Endothelial cell of umbilical vein (primary cell): ENCODE measurements at regions not wholly inside any gene's neighbourhood (a gene's known extent, or its start where the extent isn't known, plus 50 kb on each side); places are given as distances from the start of the nearest gene placed in this dataset.

Experiments used
- BruUV-seq: library from RNA; stranded (reverse); fragments of 400-500 nt; replicated peaks from 2 replicates; lab custom pipeline; 2021; lab: Mats Ljungman, UMichigan
- CTCF ChIA-PET: fragments of 300-600, 350-600 bp; sonication (Branson Sonifier 250); formaldehyde crosslinking; loops from one replicate; lab custom pipeline; 2021; ENCODE audit warnings: antibody characterized with exemption, inconsistent platforms; lab: Charles Lee
- POLR2A ChIA-PET: fragments of 300-600, 350-600 bp; sonication (Branson Sonifier 250); formaldehyde crosslinking; loops from one replicate; lab custom pipeline; 2021; ENCODE audit warnings: antibody characterized with exemption, inconsistent platforms; lab: Charles Lee
- DNase-seq: peaks from one replicate; pipeline ENCODE4 v3.0.0-alpha.2; 2011; ENCODE audit warnings: low read depth, low spot score
- FAIRE-seq: peaks from 2 replicates; lab custom pipeline; 2011; peaks lifted over from hg19 to GRCh38; lab: Jason Lieb, UNC
- H2AFZ ChIP-seq: 2 replicates; pipeline ENCODE4 v1.6.0; 2012; ENCODE audit warnings: low read depth, low read length, control low read depth, inconsistent platforms
- H3K27ac ChIP-seq: 2 replicates; pipeline ENCODE4 v1.5.1; 2011; ENCODE audit warnings: low read depth, mild to moderate bottlenecking, control low read depth, low read length, moderate library complexity; ENCODE audit not compliant: insufficient read depth
- H3K27me3 ChIP-seq, 2 experiments: 2 replicates each; pipeline versions ENCODE4 v1.6.0 to v1.6.1; 2011; ENCODE audit warnings: low read length in 2 of 2, mixed read lengths in 1 of 2; ENCODE audit not compliant: control insufficient read depth in 2 of 2, insufficient read depth in 2 of 2
- H3K36me3 ChIP-seq, 2 experiments: 2 replicates in 1 of 2; 3 replicates in 1 of 2; pipeline ENCODE4 v1.5.1; 2011; ENCODE audit warnings: low read length in 2 of 2, mild to moderate bottlenecking in 1 of 2, moderate library complexity in 1 of 2; ENCODE audit not compliant: control insufficient read depth in 2 of 2, insufficient read depth in 2 of 2; ENCODE audit errors: extremely low read depth in 1 of 2
- H3K4me1 ChIP-seq: 3 replicates; pipeline ENCODE4 v1.5.1; 2011; ENCODE audit warnings: mild to moderate bottlenecking, low read length; ENCODE audit not compliant: control insufficient read depth, insufficient read depth; ENCODE audit errors: extremely low read depth
- H3K4me2 ChIP-seq: 2 replicates; pipeline ENCODE4 v1.6.1; 2011; ENCODE audit warnings: low read length, control low read depth, mixed read lengths; ENCODE audit not compliant: insufficient read depth
- H3K4me3 ChIP-seq, 3 experiments: fragments of 200-600 bp in 1 of 3; sonication (generic), shearing (Covaris generic) in 1 of 3; replicated peaks in 1 of 3; 2 replicates each; pipeline ENCODE4 v1.5.1; 2011 to 2016; ENCODE audit warnings: control low read depth in 3 of 3, low read length in 3 of 3, mild to moderate bottlenecking in 2 of 3, inconsistent platforms in 1 of 3, low read depth in 1 of 3, moderate library complexity in 1 of 3; ENCODE audit not compliant: insufficient read depth in 1 of 3
- H3K79me2 ChIP-seq: 2 replicates; pipeline ENCODE4 v1.6.0; 2012; ENCODE audit warnings: low read length, inconsistent platforms; ENCODE audit not compliant: control insufficient read depth, insufficient read depth
- H3K9ac ChIP-seq: replicated peaks from 2 replicates; pipeline ENCODE3; 2011; ENCODE audit warnings: low read length, control low read depth; ENCODE audit not compliant: insufficient read depth; ENCODE audit errors: extremely low read depth
- H3K9me1 ChIP-seq: replicated peaks from 3 replicates; pipeline ENCODE4 v1.6.0; 2011; ENCODE audit warnings: mild to moderate bottlenecking, low read length; ENCODE audit not compliant: control insufficient read depth, insufficient read depth; ENCODE audit errors: extremely low read depth
- H3K9me3 ChIP-seq: replicated peaks from 2 replicates; pipeline ENCODE4 v1.5.1; 2012; ENCODE audit warnings: low read length, inconsistent platforms; ENCODE audit not compliant: control insufficient read depth, insufficient read depth
- H4K20me1 ChIP-seq: replicated peaks from 2 replicates; pipeline ENCODE3; 2011; ENCODE audit warnings: mild to moderate bottlenecking, low read length; ENCODE audit not compliant: control insufficient read depth, insufficient read depth; ENCODE audit errors: extremely low read depth
- CTCF ChIP-seq, 2 donors: IDR thresholded peaks; 1 replicate in 1 of 2; 2 replicates in 1 of 2; pipeline ENCODE4 v1.5.1; 2011; ENCODE audit warnings: low read length in 2 of 2, mild to moderate bottlenecking in 2 of 2, moderate library complexity in 2 of 2, control low read depth in 1 of 2, inconsistent platforms in 1 of 2, low read depth in 1 of 2; ENCODE audit not compliant: insufficient read depth in 1 of 2; ENCODE audit errors: extremely low read depth in 1 of 2
- EZH2 ChIP-seq: IDR thresholded peaks from 2 replicates; pipeline ENCODE4 v1.6.1; 2012; ENCODE audit warnings: borderline replicate concordance, low read depth, mild to moderate bottlenecking, moderate library complexity, low read length, inconsistent platforms; ENCODE audit not compliant: severe bottlenecking
- FOS ChIP-seq: IDR thresholded peaks from 2 replicates; pipeline ENCODE4 v1.6.1; 2011; ENCODE audit warnings: mild to moderate bottlenecking, low read length, moderate library complexity, borderline replicate concordance; ENCODE audit not compliant: insufficient read depth
- GATA2 ChIP-seq: IDR thresholded peaks from 2 replicates; pipeline ENCODE4 v1.7.0; 2011; ENCODE audit warnings: low read depth, mild to moderate bottlenecking, moderate library complexity, mixed read lengths, low read length; ENCODE audit not compliant: insufficient read length, insufficient read depth
- JUN ChIP-seq: IDR thresholded peaks from 2 replicates; pipeline ENCODE4 v1.6.1; 2011; ENCODE audit warnings: borderline replicate concordance, low read depth; ENCODE audit not compliant: insufficient read length, insufficient read depth
- MYC ChIP-seq: IDR thresholded peaks from one replicate; pipeline ENCODE4 v1.6.1; 2011; ENCODE audit warnings: mild to moderate bottlenecking, low read depth, low read length
- POLR2A ChIP-seq: IDR thresholded peaks from 2 replicates; pipeline ENCODE4 v1.6.1; 2012; ENCODE audit warnings: low read depth, mild to moderate bottlenecking, control low read depth, low read length
- POLR2AphosphoS5 ChIP-seq: IDR thresholded peaks from 2 replicates; pipeline ENCODE4 v1.6.1; 2012; ENCODE audit warnings: low read depth, mild to moderate bottlenecking, control low read depth, low read length, moderate library complexity; ENCODE audit not compliant: insufficient read depth
- dilution Hi-C: fragments of 300-500 bp; cut with MboI; formaldehyde crosslinking; loops from one replicate; pipeline ENCODE4 v1.15.0; 2019; ENCODE audit warnings: low sequenced_read_pairs; ENCODE audit not compliant: extremely low pct_ligation_motif_present
- intact Hi-C: fragments of 100-400 bp; cut with micrococcal nuclease; formaldehyde crosslinking; loops from one replicate; pipeline ENCODE4 v1.10.0; 2022
- TF ChIP-seq, protein P1 (sequence below): IDR thresholded peaks from 2 replicates; pipeline ENCODE4 v1.6.1; 2011; ENCODE audit not compliant: insufficient read depth, insufficient read length

DNA sequence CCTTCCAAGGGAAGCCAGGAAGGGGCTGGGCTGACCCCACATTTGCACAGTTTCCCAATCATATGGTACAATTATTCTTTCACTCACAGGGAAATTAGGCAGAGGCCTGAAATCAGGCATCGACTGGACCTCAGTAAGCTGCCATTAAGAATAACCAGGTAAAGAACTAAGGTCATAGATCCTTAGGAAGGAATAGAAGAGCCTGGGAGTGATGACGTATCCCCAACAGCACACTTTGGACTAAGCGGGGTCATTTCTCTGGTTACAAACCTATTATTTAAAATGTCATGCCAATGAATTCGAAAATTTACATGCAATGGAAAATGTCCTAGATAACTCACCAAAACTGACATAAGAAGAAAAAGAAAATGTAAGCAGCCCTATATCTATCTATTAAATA is 118.2 kb downstream of the BRD1 start:
- Histone ChIP-seq H3K4me2 (no peak overlapping the region), H3K4me3 (no peak overlapping the region), H3K4me1 (no peaks in the 10 kb centered on the region), H3K36me3 (no peaks in the 10 kb centered on the region), H2AFZ (no peak overlapping the region), H3K27ac (no peak overlapping the region), H3K27me3 (no peaks in the 10 kb centered on the region), H3K79me2 (no peaks in the 10 kb centered on the region), H4K20me1 (no peaks in the 10 kb centered on the region), H3K9me1 (no peaks in the 10 kb centered on the region), H3K9me3 (no peaks in the 10 kb centered on the region), H3K9ac (no peak overlapping the region)
- intact Hi-C loops (no loop called here), dilution Hi-C loops (no loop called here)
- POLR2A ChIA-PET: no interaction called here
- TF ChIP-seq CTCF (IDR thresholded peaks at IDR 0.05; ENCODE audit: extremely low read depth in 1 of 2, insufficient read depth in 1 of 2, low read depth in 1 of 2, low read length in 2 of 2) (no peak), MYC (no peak), POLR2AphosphoS5 (no peak), POLR2A (no peak), FOS (no peak), JUN (no peak), GATA2 (no peak), EZH2 (no peak)
- TF ChIP-seq, protein P1, sequence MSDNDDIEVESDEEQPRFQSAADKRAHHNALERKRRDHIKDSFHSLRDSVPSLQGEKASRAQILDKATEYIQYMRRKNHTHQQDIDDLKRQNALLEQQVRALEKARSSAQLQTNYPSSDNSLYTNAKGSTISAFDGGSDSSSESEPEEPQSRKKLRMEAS: no peak
- FAIRE-seq: no peak
- DNase-seq: no peak
- CTCF ChIA-PET: no interaction called here
- BruUV-seq: no TSS peak
